SK-N-SH (cell line): ENCODE measurements at regions not wholly inside any gene's neighbourhood (a gene's known extent, or its start where the extent isn't known, plus 50 kb on each side); places are given as distances from the start of the nearest gene placed in this dataset.

Experiments used
- CTCF ChIA-PET: fragments of 300-600, 350-600 bp; formaldehyde crosslinking; extraction: SDS; loops from one replicate; lab custom pipeline; 2021; lab: Yijun Ruan, JAX
- POLR2A ChIA-PET: fragments of 350-600 bp; sonication (Branson Sonifier 250); formaldehyde crosslinking; extraction: SDS; loops from one replicate; lab custom pipeline; 2020; ENCODE audit warnings: antibody characterized with exemption, inconsistent platforms; lab: Yijun Ruan, JAX
- DNase-seq: peaks from one replicate; pipeline ENCODE4 v3.0.0; 2012
- H2AFZ ChIP-seq: fragments of 200-600 bp; sonication (generic); 2 replicates; pipeline ENCODE4 v1.8.1; 2016; ENCODE audit warnings: antibody characterized with exemption, mild to moderate bottlenecking, low read depth
- H3F3A ChIP-seq: fragments of 200-600 bp; sonication (generic); replicated peaks from 2 replicates; pipeline ENCODE3; 2016; ENCODE audit warnings: antibody characterized with exemption, mild to moderate bottlenecking; ENCODE audit not compliant: insufficient read depth
- H3K27ac ChIP-seq, 2 experiments: fragments of 200-500 bp in 1 of 2; fragments of 200-600 bp in 1 of 2; sonication (Bioruptor generic) in 1 of 2; sonication (generic), shearing (Covaris generic) in 1 of 2; 2 replicates each; pipeline versions ENCODE4 v1.5.1 to v1.6.1; 2014 to 2016; ENCODE audit warnings: low read depth in 2 of 2, inconsistent platforms in 1 of 2, low read length in 1 of 2, mild to moderate bottlenecking in 1 of 2, mixed read lengths in 1 of 2
- H3K27me3 ChIP-seq: fragments of 200-600 bp; sonication (generic), shearing (Covaris generic); 2 replicates; pipeline ENCODE4 v1.6.1; 2016; ENCODE audit warnings: mixed run types; ENCODE audit not compliant: insufficient read depth
- H3K36me3 ChIP-seq, 2 experiments: fragments of 200-500 bp in 1 of 2; fragments of 200-600 bp in 1 of 2; sonication (Bioruptor generic) in 1 of 2; sonication (generic) in 1 of 2; replicated peaks in 1 of 2; 2 replicates each; pipeline versions ENCODE3 to v1.5.1; 2014 to 2016; ENCODE audit warnings: low read length in 1 of 2, mild to moderate bottlenecking in 1 of 2; ENCODE audit not compliant: insufficient read depth in 2 of 2, control insufficient read depth in 1 of 2
- H3K4me1 ChIP-seq, 2 experiments: fragments of 200-500 bp in 1 of 2; fragments of 200-600 bp in 1 of 2; sonication (Bioruptor generic) in 1 of 2; sonication (generic), shearing (Covaris generic) in 1 of 2; 2 replicates each; pipeline versions ENCODE4 v1.5.1 to v1.6.1; 2014 to 2016; ENCODE audit warnings: low read depth in 1 of 2, low read length in 1 of 2, mixed run types in 1 of 2; ENCODE audit not compliant: insufficient read depth in 2 of 2, control insufficient read depth in 1 of 2
- H3K4me2 ChIP-seq: fragments of 200-600 bp; sonication (generic), shearing (Covaris generic); 2 replicates; pipeline ENCODE4 v1.6.1; 2017; ENCODE audit warnings: mixed run types
- H3K4me3 ChIP-seq, 2 experiments: fragments of 200-500 bp in 1 of 2; fragments of 200-600 bp in 1 of 2; sonication (Bioruptor generic) in 1 of 2; sonication (generic), shearing (Covaris generic) in 1 of 2; 2 replicates each; pipeline versions ENCODE4 v1.5.1 to v1.8.1; 2014 to 2016; ENCODE audit warnings: low read depth in 2 of 2, inconsistent platforms in 1 of 2, low read length in 1 of 2, mild to moderate bottlenecking in 1 of 2, mixed read lengths in 1 of 2, moderate library complexity in 1 of 2
- H3K79me2 ChIP-seq: fragments of 200-600 bp; sonication (generic); 2 replicates; pipeline ENCODE4 v1.8.1; 2017; ENCODE audit warnings: mild to moderate bottlenecking; ENCODE audit not compliant: insufficient read depth
- H3K9ac ChIP-seq: fragments of 200-600 bp; sonication (generic); 2 replicates; pipeline ENCODE4 v1.6.1; 2017; ENCODE audit warnings: mixed run types
- H3K9me2 ChIP-seq: fragments of 200-600 bp; sonication (generic); 2 replicates; pipeline ENCODE4 v1.6.1; 2017; ENCODE audit warnings: mixed run types
- H3K9me3 ChIP-seq: fragments of 200-600 bp; sonication (generic); 2 replicates; pipeline ENCODE4 v1.6.1; 2017; ENCODE audit warnings: mixed run types, mild to moderate bottlenecking, moderate library complexity
- H4K20me1 ChIP-seq: fragments of 200-600 bp; sonication (generic); 2 replicates; pipeline ENCODE4 v1.6.1; 2017; ENCODE audit warnings: mild to moderate bottlenecking, mixed run types; ENCODE audit not compliant: insufficient read depth
- EZH2phosphoT487 ChIP-seq: fragments of 200-600 bp; sonication (generic); IDR thresholded peaks from 2 replicates; pipeline ENCODE4 v1.6.1; 2017; ENCODE audit warnings: low read depth, mixed run types, mild to moderate bottlenecking, antibody characterized with exemption, moderate library complexity, borderline replicate concordance
- FOXM1 ChIP-seq: IDR thresholded peaks from 2 replicates; pipeline ENCODE4 v1.4.0; 2012; ENCODE audit warnings: low read depth, mild to moderate bottlenecking
- GABPA ChIP-seq: IDR thresholded peaks from 2 replicates; pipeline ENCODE4 v1.4.0; 2012; ENCODE audit warnings: low read depth, mild to moderate bottlenecking
- IRF3 ChIP-seq: fragments of 150-350 bp; IDR thresholded peaks from 2 replicates; pipeline ENCODE4 v1.6.1; 2016; ENCODE audit warnings: mild to moderate bottlenecking, low read depth, low read length
- MXI1 ChIP-seq: IDR thresholded peaks from 2 replicates; pipeline ENCODE4 v1.6.1; 2012; ENCODE audit warnings: mild to moderate bottlenecking, low read depth, low read length, improper control_type of control experiment
- POLR2AphosphoS5 ChIP-seq: IDR thresholded peaks from 2 replicates; pipeline ENCODE4 v1.6.1; 2012; ENCODE audit warnings: low read depth, low read length
- RFX5 ChIP-seq: IDR thresholded peaks from 2 replicates; pipeline ENCODE4 v1.6.1; 2012; ENCODE audit warnings: mild to moderate bottlenecking, improper control_type of control experiment, low read length
- SIN3A ChIP-seq: IDR thresholded peaks from 2 replicates; pipeline ENCODE4 v1.6.1; 2012; ENCODE audit warnings: low read depth, mild to moderate bottlenecking, low read length, moderate library complexity, borderline replicate concordance
- SMC3 ChIP-seq: IDR thresholded peaks from 2 replicates; pipeline ENCODE4 v1.6.1; 2012; ENCODE audit warnings: low read depth, low read length, improper control_type of control experiment
- TEAD4 ChIP-seq: IDR thresholded peaks from 2 replicates; pipeline ENCODE4 v1.4.0; 2012; ENCODE audit warnings: mild to moderate bottlenecking, borderline replicate concordance; ENCODE audit not compliant: insufficient read depth
- USF2 ChIP-seq: fragments of 150-350 bp; IDR thresholded peaks from 2 replicates; pipeline ENCODE4 v1.6.1; 2017; ENCODE audit warnings: antibody characterized with exemption, low read length, low read depth, borderline replicate concordance
- WGBS: methylation state at CpG from one replicate; pipeline ENCODE4 v1.1.6; 2017; ENCODE audit warnings: low lambda C conversion rate; 5-methylcytosine and 5-hydroxymethylcytosine counted together
- TF ChIP-seq, protein P1 (sequence below): IDR thresholded peaks from 2 replicates; pipeline ENCODE4 v1.4.0; 2012; ENCODE audit warnings: low read depth, borderline replicate concordance
- TF ChIP-seq, protein P2 (sequence below): IDR thresholded peaks from 2 replicates; pipeline ENCODE4 v1.4.0; 2012; ENCODE audit warnings: low read depth, borderline replicate concordance

GRCh38 chr5:92581690-92582089 is 999.3 kb downstream of the NR2F1-AS1 start:
- ChIA-PET POLR2A (no interaction called here), CTCF (interaction anchor here (0.9 kb wide), 1 partner anchor 20 kb away, joined by 3 read pairs; no protein-coding TSS in a partner anchor)
- Histone ChIP-seq H3K9me2 (no peaks in the 10 kb centered on the region), H3K9ac (no peak overlapping the region), H3K36me3 (no peaks in the 10 kb centered on the region), H3K4me2 (no peak overlapping the region), H3K27me3 (no peaks in the 10 kb centered on the region), H4K20me1 (no peaks in the 10 kb centered on the region), H3K9me3 (no peaks in the 10 kb centered on the region), H3K79me2 (no peaks in the 10 kb centered on the region), H3K4me1 (peaks cover 0 to 3% of the 10 kb centered on the region in 2 experiments; a peak in 2 of 4 replicates), H3K27ac (no peak overlapping the region; a peak in 1 of 4 replicates), H3F3A (no peaks in the 10 kb centered on the region), H2AFZ (no peak overlapping the region), H3K4me3 (no peak overlapping the region)
- DNase-seq: no peak
- WGBS: 69% methylated on average over 3 of the region's 3 CpGs
- TF ChIP-seq FOXM1 (no peak), RFX5 (no peak), GABPA (no peak), POLR2AphosphoS5 (no peak), EZH2phosphoT487 (no peak), USF2 (no peak), SMC3 (no peak), TEAD4 (no peak), SIN3A (no peak), MXI1 (no peak), IRF3 (no peak)
- TF ChIP-seq, protein P1, sequence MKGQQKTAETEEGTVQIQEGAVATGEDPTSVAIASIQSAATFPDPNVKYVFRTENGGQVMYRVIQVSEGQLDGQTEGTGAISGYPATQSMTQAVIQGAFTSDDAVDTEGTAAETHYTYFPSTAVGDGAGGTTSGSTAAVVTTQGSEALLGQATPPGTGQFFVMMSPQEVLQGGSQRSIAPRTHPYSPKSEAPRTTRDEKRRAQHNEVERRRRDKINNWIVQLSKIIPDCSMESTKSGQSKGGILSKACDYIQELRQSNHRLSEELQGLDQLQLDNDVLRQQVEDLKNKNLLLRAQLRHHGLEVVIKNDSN: no peak
- TF ChIP-seq, protein P2, sequence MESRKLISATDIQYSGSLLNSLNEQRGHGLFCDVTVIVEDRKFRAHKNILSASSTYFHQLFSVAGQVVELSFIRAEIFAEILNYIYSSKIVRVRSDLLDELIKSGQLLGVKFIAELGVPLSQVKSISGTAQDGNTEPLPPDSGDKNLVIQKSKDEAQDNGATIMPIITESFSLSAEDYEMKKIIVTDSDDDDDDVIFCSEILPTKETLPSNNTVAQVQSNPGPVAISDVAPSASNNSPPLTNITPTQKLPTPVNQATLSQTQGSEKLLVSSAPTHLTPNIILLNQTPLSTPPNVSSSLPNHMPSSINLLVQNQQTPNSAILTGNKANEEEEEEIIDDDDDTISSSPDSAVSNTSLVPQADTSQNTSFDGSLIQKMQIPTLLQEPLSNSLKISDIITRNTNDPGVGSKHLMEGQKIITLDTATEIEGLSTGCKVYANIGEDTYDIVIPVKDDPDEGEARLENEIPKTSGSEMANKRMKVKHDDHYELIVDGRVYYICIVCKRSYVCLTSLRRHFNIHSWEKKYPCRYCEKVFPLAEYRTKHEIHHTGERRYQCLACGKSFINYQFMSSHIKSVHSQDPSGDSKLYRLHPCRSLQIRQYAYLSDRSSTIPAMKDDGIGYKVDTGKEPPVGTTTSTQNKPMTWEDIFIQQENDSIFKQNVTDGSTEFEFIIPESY: no peak
